Glomerular visceral epithelial cell (primary cell): ENCODE measurements at regions not wholly inside any gene's neighbourhood (a gene's known extent, or its start where the extent isn't known, plus 50 kb on each side); places are given as distances from the start of the nearest gene placed in this dataset.
"Not testable (repeated sequence)": the region's sequence is repeated elsewhere in the genome, so short reads cannot be mapped to it uniquely, and the experiment has no call there.

ENCODE experiments used
- DNase-seq: peaks from one replicate; pipeline ENCODE4 v3.0.0-alpha.2; 2016; ENCODE audit errors: extremely low spot score

- DNase-seq = no peak
Observed at GRCh38 chr9:117775591-117775990, 71.4 kb downstream of the TLR4 start.

GRCh38 chr9:117777823-117778222 lies 73.6 kb downstream of the TLR4 start:
- no peak for DNase-seq

- DNase-seq = no peak
Observed at GRCh38 chr9:117779760-117780159, 75.6 kb downstream of the TLR4 start.

DNA sequence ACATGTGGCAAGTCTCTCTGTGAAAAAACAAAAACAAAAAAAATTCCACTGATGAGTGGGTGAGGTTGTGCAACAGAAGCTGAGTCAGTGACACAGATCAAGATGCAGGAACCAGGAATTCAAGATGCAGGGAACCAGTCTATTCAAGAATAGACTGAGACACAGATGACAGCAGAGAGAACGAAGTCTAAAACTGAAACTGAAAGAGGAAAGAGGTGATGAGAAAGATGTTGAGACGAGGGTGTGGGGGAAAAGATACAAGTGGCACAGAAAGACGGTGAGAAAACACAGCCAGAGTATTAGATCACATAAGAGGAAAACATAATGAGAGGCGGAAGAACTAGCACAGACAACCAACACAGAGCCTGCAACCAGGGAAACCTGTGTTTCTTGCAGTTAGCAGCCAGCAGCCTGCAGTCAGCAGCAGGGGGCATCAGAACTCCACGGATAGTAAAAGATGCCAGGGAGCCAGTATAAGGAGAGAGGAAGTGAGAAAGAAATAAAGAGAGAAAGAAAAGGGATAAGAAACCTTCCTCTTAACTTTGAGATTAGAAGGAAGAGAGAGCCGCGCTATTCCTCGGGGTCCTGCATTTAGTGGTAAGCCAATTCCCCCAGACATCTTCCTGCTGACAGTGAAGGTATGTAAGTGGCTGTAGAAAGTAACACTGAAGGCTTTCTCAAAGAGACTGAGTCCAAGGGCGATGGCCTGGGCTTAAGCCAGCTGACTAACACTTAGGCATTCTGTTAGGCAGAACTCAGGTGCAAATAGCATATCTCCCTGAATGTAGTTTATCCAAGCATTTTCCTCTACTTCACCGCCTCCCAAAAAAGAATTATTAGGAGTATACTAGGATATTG lies 79.0 kb downstream of the TLR4 start:
- DNase-seq = peak; percentile 56

GRCh38 chr9:117783828-117784227 lies 79.6 kb downstream of the TLR4 start:
- no peak for DNase-seq

DNA sequence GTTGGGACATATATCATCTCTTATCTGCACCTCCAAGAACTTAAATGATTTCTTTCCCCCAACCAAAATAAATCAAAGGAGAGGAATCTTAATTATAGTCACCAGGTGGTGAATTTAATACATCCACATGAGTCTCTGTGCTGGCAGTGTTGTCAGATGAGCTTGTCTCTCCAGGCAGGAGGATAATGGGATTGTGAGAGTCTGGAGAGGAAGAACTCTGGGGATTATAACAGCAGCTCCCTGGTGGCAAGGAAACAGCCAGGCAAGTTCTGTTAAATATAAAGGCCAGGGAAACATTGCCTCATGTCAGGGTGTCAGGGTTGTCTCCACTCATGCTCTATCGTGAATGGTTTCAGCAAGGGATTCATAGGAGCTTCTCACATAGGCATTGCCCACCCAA lies 80.8 kb downstream of the TLR4 start:
- no peak for DNase-seq

DNA sequence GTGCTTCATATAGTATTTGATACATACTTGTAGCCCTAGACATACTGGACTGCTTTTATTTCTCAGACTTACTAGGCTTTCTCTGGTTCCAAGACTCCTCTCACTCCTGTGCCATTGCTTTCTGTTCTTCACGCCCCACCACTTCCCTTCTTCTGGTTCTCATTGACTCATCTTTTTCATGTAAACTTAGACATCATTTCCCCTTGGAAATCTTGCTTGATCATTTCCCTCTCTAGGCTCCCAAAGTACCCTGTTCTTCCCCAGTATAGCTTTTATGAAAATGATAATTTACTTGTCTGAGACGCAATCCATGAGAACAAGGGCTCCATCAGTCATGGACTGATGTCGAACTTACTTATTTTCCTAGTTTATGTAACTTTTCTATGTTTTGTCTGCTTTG lies 83.5 kb downstream of the TLR4 start:
- no peak for DNase-seq

DNA sequence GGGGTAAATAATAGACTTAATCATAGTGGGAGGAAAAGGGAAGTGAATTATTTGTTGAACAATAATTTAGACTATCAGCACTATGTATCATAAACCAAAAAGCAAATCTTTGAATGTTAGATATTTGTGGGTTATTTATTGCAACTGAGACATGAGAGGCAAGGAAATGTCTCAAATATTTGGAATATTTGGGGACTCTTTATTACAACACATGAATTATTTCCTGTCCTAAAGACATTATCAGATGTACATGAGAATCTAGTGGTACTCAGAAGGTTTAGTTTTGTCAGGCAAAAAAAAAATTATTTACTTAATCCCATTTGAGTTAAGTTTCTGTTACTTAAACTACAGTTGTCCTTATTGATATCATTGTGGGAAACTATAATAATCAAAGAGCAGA lies 91.1 kb downstream of the TLR4 start:
- no peak for DNase-seq

- no peak for DNase-seq
Observed at GRCh38 chr9:117796681-117797080, 92.5 kb downstream of the TLR4 start.

DNA sequence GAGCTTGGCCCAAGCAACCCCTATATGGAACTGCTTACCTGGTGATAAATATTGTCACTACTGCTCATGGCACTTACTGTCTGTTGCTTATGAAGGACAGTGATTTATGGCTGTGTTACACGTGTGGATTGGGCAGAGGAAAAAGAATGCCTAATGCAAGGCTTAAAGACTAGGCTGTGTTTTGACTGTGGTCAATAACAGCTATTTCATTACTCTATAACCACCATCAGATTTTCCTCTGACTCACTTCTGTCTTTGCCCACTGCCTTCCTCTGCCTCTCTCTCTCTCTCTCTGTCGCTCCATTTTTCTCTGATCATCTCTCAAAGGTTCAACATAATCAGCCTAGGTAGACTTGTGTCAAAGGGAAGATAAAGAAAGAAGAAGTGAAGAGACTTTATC lies 96.2 kb downstream of the TLR4 start:
- DNase-seq = no peak

- no peak for DNase-seq
Observed at GRCh38 chr9:117809751-117810150, 105.5 kb downstream of the TLR4 start.

DNA sequence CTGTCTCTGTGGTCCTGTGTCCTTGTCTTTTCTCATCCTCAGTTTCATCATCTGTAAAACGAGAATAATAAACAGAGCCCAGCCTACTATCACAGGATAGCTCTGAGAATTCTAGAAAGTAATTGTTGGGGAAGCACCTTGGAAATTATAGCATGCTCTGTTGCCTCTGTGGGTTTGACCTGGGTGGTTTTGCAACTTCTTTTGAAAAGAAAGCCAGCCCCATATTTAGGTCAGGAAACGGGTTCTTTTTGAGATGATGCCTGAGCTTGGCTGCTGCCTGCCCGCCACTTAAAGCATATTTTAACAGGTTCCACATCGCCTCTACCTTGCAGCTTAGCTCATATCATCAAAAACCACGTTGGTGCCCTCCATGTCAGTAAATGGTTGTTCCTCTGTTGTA lies 111.1 kb downstream of the TLR4 start:
- DNase-seq = no peak

DNA sequence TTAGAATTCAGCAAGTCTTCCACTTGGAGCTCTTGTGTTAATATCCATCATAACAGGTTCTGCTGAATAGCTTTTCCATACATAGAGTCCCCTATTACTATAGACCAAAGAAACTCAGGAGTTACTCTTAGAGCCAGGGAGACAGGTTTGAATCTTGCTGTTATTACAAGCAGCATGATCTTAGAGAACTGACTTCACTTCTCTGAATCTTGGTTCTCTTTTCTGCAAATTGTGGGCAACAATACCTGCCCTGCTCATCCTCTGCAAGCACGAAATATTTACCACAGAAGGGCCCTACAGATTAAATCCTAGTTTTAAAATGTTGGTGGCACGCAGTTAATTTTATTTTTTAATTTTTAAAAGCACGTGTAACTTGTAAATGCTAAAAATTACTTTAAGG lies 111.7 kb downstream of the TLR4 start:
- DNase-seq = no peak

DNA sequence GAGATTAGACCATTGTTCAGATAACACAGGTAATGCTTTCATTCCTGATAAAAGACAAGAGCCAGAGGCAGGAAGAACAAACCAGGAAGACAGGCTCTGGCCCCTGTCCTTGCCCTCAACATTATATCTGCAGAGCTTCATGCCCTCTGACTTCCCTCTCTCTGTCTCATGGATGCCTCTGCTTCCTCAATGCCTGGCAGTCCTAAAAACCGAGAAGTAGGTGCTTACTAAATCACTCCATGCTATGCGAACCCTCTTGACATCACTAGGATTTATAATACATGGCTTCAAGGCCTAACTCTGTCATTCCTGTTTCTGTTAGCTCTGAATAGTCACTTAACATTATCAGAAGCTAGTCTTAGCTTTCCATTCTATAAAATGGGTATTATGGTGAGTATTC lies 117.8 kb downstream of the TLR4 start:
- DNase-seq = no peak

- DNase-seq = no peak
Observed at GRCh38 chr9:117823576-117823975, 119.4 kb downstream of the TLR4 start.

GRCh38 chr9:117825609-117826347 lies 121.6 kb downstream of the TLR4 start:
- no peak for DNase-seq

GRCh38 chr9:117826837-117827236 lies 122.6 kb downstream of the TLR4 start:
- no peak for DNase-seq

DNA sequence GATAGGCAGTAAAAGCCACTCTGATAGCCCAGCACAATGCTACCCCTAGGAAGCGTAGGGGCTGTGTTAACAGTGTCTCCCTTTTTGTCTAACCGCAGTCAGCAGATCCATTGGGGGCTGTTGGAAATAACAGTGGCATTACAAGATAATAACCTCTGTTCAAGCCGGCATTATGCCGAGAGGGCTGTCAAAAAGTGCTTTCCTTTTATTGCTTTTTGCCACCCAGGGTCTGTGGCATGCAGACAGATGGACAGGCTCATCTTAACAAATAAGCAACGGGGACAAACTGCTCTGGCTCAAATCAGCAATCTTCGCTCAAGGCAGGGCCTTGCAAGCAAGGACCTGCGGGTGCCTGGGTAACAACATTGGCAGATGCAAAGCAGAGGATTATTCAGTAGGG lies 123.3 kb downstream of the TLR4 start:
- no peak for DNase-seq

DNA sequence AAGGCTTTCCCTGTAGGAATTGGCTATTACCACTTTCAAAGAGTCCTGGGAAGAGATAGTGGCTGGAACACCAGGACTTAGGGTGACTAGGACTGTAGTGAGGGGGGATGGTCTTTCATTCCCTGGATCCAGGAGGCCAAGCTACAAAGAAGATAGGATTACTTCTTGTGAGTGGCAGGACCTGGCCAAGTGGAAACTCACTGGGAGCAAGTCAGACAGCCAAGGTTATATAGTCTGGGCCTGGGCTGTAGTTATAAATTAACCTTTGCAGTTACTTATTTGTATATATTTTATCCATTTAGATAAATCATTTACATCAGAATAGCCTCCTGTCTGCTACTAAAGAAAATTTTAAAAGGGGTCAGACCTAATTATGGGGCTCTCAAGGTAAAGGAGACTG lies 124.3 kb downstream of the TLR4 start:
- peak; percentile 19 for DNase-seq

DNA sequence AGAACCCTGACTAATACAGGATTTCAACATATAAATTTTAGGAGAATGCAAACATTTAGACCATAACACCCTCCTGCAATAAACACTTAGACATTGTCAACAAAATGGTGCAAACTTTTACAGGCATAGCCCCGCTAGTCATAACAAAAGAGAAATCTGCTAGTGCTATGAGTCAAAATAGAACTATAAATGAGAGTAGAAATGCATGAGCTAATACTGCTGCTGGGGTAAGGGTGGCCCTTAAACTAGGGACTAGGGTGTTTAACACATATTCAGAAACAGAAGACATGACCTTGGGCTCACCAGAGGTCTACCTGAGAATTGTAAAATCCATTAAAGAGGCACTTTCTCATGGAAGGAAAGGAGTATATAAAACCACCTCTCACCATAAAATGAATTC lies 131.6 kb downstream of the TLR4 start:
- no peak for DNase-seq

GRCh38 chr9:117839862-117840261 lies 135.7 kb downstream of the TLR4 start:
- DNase-seq = no peak

- not testable (repeated sequence) for DNase-seq
Observed at GRCh38 chr9:117851836-117852461, 147.7 kb downstream of the TLR4 start.

DNA sequence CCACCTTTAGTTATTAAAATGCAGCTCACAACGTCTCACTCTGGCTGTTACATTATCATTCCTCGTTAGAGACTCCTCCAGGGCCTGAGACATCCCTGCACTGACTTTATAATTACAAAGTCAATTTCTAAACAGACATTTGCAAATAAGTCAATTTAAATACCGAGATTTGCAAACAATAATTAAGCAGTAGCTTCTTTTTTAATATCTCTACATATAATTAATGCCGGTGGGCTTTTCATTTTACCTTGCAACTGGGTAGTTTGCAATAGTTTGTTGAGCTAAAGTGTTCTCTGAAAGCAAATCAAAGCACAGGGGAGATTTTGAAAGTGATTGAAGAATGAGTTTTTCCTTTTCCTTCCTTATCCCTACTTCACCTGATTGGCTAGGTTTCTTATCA lies 154.4 kb downstream of the TLR4 start:
- DNase-seq = no peak
